Right ventricle myocardium superior (tissue), 1 donor: ENCODE measurements at regions not wholly inside any gene's neighbourhood (a gene's known extent, or its start where the extent isn't known, plus 50 kb on each side); places are given as distances from the start of the nearest gene placed in this dataset.

ENCODE experiments used
- ATAC-seq: fragments of 200-7000 bp; cut with Tn5 transposase; one replicate; pipeline ENCODE4 v1.9.1; 2020; ENCODE audit warnings: mild to moderate bottlenecking; ENCODE audit not compliant: poor library complexity
- DNase-seq: peaks from one replicate; pipeline ENCODE4 v3.0.0-alpha.2; 2020
- intact Hi-C: fragments of 100-400 bp; cut with DNase I; formaldehyde crosslinking; loops from one replicate; pipeline ENCODE4 v1.11.2; 2022
- donor health status: DM: no; HTN: yes; CAD: no; lungs with severe emphysema.

GRCh38 chr2:173462892-173463840 is 108.5 kb downstream of the CDCA7 start:
- intact Hi-C loops = no loop called here
- ATAC-seq (no peak), DNase-seq (no peak)

DNA sequence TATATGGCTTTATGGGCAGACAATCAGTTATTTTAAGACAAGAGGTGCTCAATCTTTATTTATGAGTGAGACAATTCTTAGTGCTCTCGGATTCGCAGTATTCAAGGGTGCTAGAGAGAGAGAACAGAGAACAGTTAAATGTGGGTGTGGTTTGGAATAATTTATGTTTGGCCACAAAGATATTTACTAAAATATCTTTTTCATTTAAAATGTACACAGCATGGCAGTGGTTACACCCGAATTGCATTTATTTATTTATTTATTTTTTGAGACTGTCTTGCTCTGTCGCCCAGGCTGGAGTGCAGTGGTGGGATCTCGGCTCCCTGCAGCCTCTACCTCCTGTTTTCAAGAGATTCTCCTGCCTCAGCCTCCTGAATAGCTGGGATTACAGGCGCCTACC is 109.2 kb downstream of the CDCA7 start:
- ATAC-seq (no peak), DNase-seq (no peak)
- intact Hi-C loops = no loop called here

DNA sequence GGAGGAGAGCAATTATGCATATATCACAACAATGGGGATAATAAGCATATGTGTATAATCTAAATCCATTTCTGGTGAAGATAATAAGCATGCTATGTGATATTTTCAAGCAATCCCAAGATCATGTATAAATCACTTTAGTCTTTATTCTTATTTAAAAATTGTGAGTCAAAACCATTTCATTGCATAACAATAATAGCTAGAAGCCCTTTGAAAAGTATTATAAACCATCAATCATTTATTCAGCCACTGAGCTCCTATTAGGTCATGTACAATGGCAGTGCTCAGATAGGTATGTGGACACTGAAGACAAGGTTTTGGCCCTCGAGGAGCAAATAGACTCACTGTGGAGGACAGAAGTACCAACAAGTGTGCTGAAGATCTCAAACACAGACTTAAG is 113.1 kb downstream of the CDCA7 start:
- DNase-seq (no peak), ATAC-seq (no peak)
- intact Hi-C loops = no loop called here

- intact Hi-C loops = no loop called here
- no peak for ATAC-seq
- no peak for DNase-seq
Measured at GRCh38 chr2:173468266-173468793, 113.7 kb downstream of the CDCA7 start.

DNA sequence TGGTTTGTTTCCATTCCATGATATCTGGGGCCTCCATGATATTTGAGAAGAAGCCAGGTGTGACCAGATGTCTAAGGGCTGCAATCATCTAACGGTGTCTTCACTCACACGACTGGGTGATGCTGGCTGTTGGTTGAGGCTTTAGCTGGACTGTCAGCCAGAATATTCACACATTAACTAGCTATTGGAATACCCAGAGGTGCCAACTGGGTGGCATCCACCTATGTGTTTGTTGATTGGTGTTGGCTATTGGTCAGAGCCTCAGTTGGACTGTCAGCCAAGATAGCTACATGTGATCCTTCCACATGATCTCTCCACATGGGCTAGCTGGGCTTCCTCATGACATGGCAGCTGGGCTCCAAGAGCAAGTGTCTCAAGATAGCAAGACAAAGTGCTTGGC is 117.4 kb downstream of the CDCA7 start:
- no peak for DNase-seq
- intact Hi-C loops = no loop called here
- no peak for ATAC-seq

GRCh38 chr2:173483137-173483536 is 128.5 kb downstream of the CDCA7 start:
- DNase-seq (no peak), ATAC-seq (no peak)
- intact Hi-C loops = no loop called here

DNA sequence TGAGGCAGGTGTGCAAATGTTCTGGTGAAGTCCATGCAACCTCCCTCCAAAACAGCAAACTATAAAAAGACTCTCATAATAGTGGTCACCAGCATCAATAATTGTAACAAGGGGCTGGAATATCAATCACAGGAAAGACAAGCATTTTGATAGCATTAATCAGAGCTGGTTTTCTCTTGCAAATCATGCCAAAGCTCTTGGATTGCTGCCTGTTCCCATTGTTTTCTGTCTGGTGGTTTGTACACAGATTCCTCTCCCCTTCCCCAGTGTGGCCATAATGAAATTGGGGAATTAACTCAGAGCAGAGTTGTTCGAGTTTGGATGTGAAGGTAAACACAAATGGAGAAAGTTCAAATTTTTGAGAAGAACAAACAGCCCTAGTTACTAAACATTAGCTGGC is 134.2 kb downstream of the CDCA7 start:
- DNase-seq (no peak), ATAC-seq (no peak)
- intact Hi-C loops = no loop called here

- DNase-seq (no peak), ATAC-seq (no peak)
- intact Hi-C loops = no loop called here
Measured at GRCh38 chr2:173491418-173491817, 136.7 kb downstream of the CDCA7 start.

- DNase-seq (no peak), ATAC-seq (no peak)
- intact Hi-C loops = no loop called here
Measured at GRCh38 chr2:173493874-173494273, 139.2 kb downstream of the CDCA7 start.

DNA sequence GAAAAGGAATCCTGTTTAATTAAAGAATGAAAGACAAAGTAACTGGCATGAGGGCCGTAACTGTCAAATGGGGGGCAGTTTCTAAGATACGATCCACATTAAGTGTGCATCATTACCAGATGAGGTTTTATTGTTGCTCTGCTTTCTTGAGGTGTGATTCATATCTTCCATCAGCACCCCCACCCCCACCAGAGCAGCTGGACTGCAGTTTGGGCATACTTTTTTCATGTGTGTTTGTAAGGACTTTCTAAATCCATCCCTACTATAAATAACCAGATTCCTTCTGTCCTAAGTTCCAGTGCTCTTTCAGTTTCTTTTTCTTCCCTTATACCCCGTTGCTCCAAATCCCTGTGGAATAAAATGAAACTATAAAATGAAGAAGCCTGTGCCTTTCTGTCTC is 142.1 kb downstream of the CDCA7 start:
- intact Hi-C loops = no loop called here
- ATAC-seq = no peak
- no peak for DNase-seq

GRCh38 chr2:173500953-173501352 is 146.3 kb downstream of the CDCA7 start:
- ATAC-seq (no peak), DNase-seq (no peak)
- intact Hi-C loops = no loop called here

- DNase-seq = no peak
- intact Hi-C loops = no loop called here
Measured at GRCh38 chr2:173502296-173502695, 147.6 kb downstream of the CDCA7 start.

GRCh38 chr2:173511357-173511756 is 156.7 kb downstream of the CDCA7 start:
- no peak for ATAC-seq
- intact Hi-C loops = no loop called here
- DNase-seq = no peak

More at GRCh38 chr2:173502296-173502695, 147.6 kb downstream of the CDCA7 start:
- ATAC-seq = no peak

DNA sequence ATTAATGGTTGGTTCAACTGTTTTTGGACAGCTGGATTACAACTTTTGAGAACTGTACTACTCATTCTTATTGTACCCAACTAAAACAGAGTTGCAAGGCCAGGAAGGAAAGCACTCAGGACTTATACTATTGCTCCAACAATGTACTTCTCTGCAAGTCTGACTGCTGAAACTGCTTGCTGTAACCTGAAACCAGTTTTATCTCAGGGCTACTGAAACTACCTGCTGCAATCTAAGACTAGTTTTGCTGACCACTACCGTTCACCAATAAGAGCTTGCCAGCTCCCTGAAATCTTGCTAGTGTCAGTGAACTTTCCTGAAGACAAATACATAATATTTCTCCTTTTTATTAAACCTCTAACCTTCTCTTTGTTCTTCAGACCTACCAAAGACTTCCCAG is 157.3 kb downstream of the CDCA7 start:
- DNase-seq = no peak
- intact Hi-C loops = no loop called here
- no peak for ATAC-seq

DNA sequence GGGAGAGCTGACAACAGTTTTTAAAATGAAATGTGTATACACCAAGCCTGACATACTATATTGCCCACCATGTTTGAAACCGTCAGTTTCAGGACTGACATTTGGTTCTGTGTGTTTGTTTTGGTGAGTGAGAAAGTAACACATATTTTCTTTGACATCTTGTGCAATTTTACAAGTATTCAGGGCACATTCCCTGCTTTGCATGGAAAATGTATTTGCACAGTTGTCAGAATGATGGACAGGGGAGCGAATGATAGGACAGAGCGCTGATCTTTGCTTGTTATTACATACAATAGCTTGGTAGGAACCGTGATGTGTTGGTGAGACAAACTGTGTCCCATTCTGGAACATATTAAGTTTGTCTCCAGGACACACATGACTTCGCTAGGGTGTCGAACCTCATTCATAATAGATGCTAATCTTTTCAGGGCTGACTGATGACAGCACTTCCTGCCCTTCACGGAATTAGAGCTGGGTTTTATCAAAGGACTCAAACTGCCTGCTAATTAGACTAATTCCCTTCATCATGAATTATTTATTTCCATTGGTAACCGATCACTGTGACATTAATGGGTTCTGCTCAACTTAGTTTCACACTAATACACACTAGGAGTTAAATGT is 158.5 kb downstream of the CDCA7 start:
- DNase-seq = no peak
- ATAC-seq = no peak
- intact Hi-C loops = no loop called here

GRCh38 chr2:173520918-173521317 is 166.2 kb downstream of the CDCA7 start:
- ATAC-seq = no peak
- no peak for DNase-seq
- intact Hi-C loops = no loop called here

GRCh38 chr2:173521450-173522192 is 166.9 kb downstream of the CDCA7 start:
- ATAC-seq = no peak
- DNase-seq = no peak
- intact Hi-C loops = no loop called here

DNA sequence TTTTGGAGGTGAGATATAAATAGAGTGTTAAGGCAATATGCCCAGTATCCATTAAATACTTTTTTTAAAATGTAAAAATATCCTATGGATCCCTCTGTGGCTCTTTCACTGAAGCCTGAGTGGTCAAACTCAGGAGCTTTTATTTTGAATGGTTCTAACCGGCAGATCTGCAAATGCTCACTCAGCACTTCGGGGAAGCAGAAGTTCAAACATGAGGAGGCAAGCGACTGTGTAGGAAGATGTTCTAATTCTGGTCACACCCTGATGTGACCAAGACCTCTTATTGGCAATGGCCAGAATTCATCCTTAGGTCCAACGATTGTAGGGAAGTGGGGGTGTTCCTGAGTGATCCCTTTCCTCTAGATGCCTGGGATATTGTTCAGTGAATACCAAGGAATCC is 168.8 kb downstream of the CDCA7 start:
- ATAC-seq (peak; percentile 71), DNase-seq (no peak)
- intact Hi-C loops = no loop called here

DNA sequence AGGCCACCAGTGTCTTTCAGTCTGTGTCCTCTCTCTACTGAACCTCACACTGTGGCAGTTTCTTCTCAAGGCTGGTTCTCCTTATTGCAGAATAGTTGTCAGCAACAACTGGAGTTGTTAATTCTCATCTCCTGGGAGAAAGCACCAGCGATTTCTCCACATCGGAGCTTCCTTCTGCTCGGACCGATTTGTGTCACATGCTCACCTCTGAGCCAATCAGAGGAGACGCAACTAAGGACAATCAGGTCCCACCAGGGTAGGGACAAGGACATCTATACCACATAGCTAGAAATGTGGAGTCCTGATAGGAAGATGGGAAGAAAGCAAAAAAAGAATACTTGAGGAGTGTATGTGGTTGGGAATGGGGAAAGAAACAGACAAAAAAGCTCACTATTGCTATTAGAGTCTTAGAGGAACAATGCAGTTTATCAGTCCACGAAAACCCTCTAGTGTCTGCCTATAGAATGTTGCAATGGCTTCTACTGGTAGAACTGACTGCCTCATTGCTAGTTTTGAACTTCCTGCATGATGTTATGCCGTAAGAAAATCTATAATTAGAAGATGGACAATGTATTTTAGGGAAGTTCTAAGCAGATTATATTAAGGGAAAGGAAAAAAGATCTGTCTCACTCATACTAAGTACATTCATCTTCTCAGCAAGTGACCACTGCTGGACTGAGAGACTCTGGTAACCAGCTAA is 169.7 kb downstream of the CDCA7 start:
- ATAC-seq (peak; percentile 72), DNase-seq (no peak)
- intact Hi-C loops = no loop called here
